GM19372 (cell line): ENCODE measurements at regions not wholly inside any gene's neighbourhood (a gene's known extent, or its start where the extent isn't known, plus 50 kb on each side); places are given as distances from the start of the nearest gene placed in this dataset.

Experiments used
- ATAC-seq: cut with Tn5 transposase; IDR thresholded peaks from one replicate; pipeline ENCODE4 v1.9.1; 2021; ENCODE audit warnings: mild to moderate bottlenecking, low read depth, moderate library complexity; ENCODE audit not compliant: unreplicated experiment

GRCh38 chr2:193988784-193989183, 1668.2 kb upstream of the SLC39A10 start:
- ATAC-seq = no peak

- no peak for ATAC-seq
Observed at GRCh38 chr2:193985272-193985671, 1671.8 kb upstream of the SLC39A10 start.

GRCh38 chr2:193980599-193980998, 1676.4 kb upstream of the SLC39A10 start:
- ATAC-seq = no peak

- no peak for ATAC-seq
Observed at GRCh38 chr2:193973781-193974180, 1683.2 kb upstream of the SLC39A10 start.

GRCh38 chr2:193966590-193966989, 1690.4 kb upstream of the SLC39A10 start:
- no peak for ATAC-seq

- no peak for ATAC-seq
Observed at GRCh38 chr2:193965263-193965662, 1691.8 kb upstream of the SLC39A10 start.

GRCh38 chr2:193963472-193964119, 1693.4 kb upstream of the SLC39A10 start:
- peak; percentile 72 for ATAC-seq

- ATAC-seq = no peak
Observed at GRCh38 chr2:193946806-193947205, 1710.2 kb upstream of the SLC39A10 start.

- no peak for ATAC-seq
Observed at GRCh38 chr2:193943406-193943960, 1713.5 kb upstream of the SLC39A10 start.

GRCh38 chr2:193935114-193935513, 1721.9 kb upstream of the SLC39A10 start:
- no peak for ATAC-seq

- no peak for ATAC-seq
Observed at GRCh38 chr2:193929131-193929530, 1727.9 kb upstream of the SLC39A10 start.

GRCh38 chr2:193907561-193907960, 1712.8 kb upstream of the TMEFF2 start:
- ATAC-seq = no peak

- no peak for ATAC-seq
Observed at GRCh38 chr2:193900292-193900691, 1705.6 kb upstream of the TMEFF2 start.

- no peak for ATAC-seq
Observed at GRCh38 chr2:193895226-193895625, 1700.5 kb upstream of the TMEFF2 start.

GRCh38 chr2:193894081-193894480, 1699.3 kb upstream of the TMEFF2 start:
- no peak for ATAC-seq

GRCh38 chr2:193891023-193891422, 1696.3 kb upstream of the TMEFF2 start:
- ATAC-seq = peak; percentile 45

- ATAC-seq = no peak
Observed at GRCh38 chr2:193885419-193885818, 1690.7 kb upstream of the TMEFF2 start.

- no peak for ATAC-seq
Observed at GRCh38 chr2:193883820-193884219, 1689.1 kb upstream of the TMEFF2 start.

GRCh38 chr2:193876980-193877379, 1682.2 kb upstream of the TMEFF2 start:
- ATAC-seq = no peak

- ATAC-seq = no peak
Observed at GRCh38 chr2:193869564-193869963, 1674.8 kb upstream of the TMEFF2 start.

- no peak for ATAC-seq
Observed at GRCh38 chr2:193868833-193869232, 1674.1 kb upstream of the TMEFF2 start.

GRCh38 chr2:193868132-193868531, 1673.4 kb upstream of the TMEFF2 start:
- no peak for ATAC-seq
